ENCODE measurements at regions not wholly inside any gene's neighbourhood (a gene's known extent, or its start where the extent isn't known, plus 50 kb on each side); places are given as distances from the start of the nearest gene placed in this dataset.
"Not testable (repeated sequence)": the region's sequence is repeated elsewhere in the genome, so short reads cannot be mapped to it uniquely, and the experiment has no call there.

- not testable (repeated sequence) for TF ChIP-seq EP300, POLR2A, POLR2AphosphoS5, CTCF (IDR thresholded peaks at IDR 0.05)
These were observed 194.2 kb downstream of the POTEM start for GRCh38 chr14:19161251-19162033.
